AG04450 (cell line): ENCODE measurements at regions not wholly inside any gene's neighbourhood (a gene's known extent, or its start where the extent isn't known, plus 50 kb on each side); places are given as distances from the start of the nearest gene placed in this dataset.
"Not testable (repeated sequence)": the region's sequence is repeated elsewhere in the genome, so short reads cannot be mapped to it uniquely, and the experiment has no call there.

Experiments
- CTCF ChIA-PET: fragments of 300-600, 350-600 bp; formaldehyde crosslinking; extraction: SDS; loops from one replicate; lab custom pipeline; 2022; ENCODE audit warnings: antibody characterized with exemption, inconsistent platforms; lab: Charles Lee
- POLR2A ChIA-PET: fragments of 350-600 bp; formaldehyde crosslinking; extraction: SDS; loops from one replicate; lab custom pipeline; 2021; ENCODE audit warnings: antibody characterized with exemption, inconsistent platforms; lab: Yijun Ruan, JAX
- DNase-seq: peaks from one replicate; pipeline ENCODE4 v3.0.0-alpha.2; 2011; ENCODE audit warnings: low read depth, low spot score
- H3K27ac ChIP-seq: one replicate; pipeline ENCODE4 v1.5.1; 2012; ENCODE audit warnings: low read depth, low read length, control low read depth
- H3K27me3 ChIP-seq: one replicate; pipeline ENCODE4 v1.6.0; 2012; ENCODE audit warnings: low read length; ENCODE audit not compliant: control insufficient read depth, insufficient read depth
- H3K4me3 ChIP-seq: 2 replicates; pipeline ENCODE4 v1.5.1; 2011; ENCODE audit warnings: mild to moderate bottlenecking, low read depth, low read length, control low read depth
- H3K9me3 ChIP-seq: 2 replicates; pipeline ENCODE4 v1.5.1; 2012; ENCODE audit warnings: low read length; ENCODE audit not compliant: control insufficient read depth, insufficient read depth
- TF ChIP-seq, protein P1 (sequence below): IDR thresholded peaks from 2 replicates; pipeline ENCODE4 v1.5.1; 2011; ENCODE audit warnings: low read depth, low read length, control low read depth, inconsistent platforms

DNA sequence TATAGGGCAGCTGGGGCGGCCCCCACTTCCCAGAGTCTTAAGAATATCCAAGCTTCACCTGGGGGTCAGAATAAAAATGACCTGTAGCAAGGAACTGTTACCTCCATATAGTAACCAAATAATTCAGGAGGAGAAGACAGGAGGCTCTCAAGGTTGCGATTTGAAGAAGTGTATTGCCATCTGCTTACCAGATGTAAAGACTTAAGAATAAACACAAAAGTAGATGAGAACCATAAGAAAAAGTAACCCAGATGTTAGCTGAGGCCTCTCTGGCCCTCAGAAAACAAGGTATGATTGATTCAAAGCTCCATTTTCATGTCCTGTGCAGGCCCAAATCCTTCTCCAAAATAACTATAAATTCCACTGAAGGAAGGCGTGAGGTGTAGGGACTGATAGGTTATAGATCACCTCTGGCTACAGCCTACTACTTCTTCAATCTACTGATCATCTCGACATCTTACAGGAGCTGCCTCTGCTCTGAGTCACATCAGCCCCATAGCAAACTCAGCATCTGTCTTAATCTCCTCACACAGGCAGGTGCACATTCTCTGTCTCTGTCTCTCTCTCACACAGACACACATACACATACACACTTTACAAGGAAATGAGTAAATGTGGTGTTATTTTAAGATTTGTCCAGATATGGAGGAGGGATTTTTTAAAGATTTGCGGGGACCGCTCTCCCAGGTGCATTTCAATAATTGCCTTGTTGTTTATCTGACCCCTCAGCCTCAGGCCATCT is 193.9 kb upstream of the EDNRA start:
- TF ChIP-seq, protein P1, sequence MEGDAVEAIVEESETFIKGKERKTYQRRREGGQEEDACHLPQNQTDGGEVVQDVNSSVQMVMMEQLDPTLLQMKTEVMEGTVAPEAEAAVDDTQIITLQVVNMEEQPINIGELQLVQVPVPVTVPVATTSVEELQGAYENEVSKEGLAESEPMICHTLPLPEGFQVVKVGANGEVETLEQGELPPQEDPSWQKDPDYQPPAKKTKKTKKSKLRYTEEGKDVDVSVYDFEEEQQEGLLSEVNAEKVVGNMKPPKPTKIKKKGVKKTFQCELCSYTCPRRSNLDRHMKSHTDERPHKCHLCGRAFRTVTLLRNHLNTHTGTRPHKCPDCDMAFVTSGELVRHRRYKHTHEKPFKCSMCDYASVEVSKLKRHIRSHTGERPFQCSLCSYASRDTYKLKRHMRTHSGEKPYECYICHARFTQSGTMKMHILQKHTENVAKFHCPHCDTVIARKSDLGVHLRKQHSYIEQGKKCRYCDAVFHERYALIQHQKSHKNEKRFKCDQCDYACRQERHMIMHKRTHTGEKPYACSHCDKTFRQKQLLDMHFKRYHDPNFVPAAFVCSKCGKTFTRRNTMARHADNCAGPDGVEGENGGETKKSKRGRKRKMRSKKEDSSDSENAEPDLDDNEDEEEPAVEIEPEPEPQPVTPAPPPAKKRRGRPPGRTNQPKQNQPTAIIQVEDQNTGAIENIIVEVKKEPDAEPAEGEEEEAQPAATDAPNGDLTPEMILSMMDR, result no peak
- H3K4me3 ChIP-seq, result no peak overlapping the region
- peak; percentile 15 for DNase-seq
- no peaks in the 10 kb centered on the region for H3K27me3 ChIP-seq
- ChIA-PET POLR2A (no interaction called here), CTCF (no interaction called here)
- H3K9me3 ChIP-seq, result no peaks in the 10 kb centered on the region
- no peak overlapping the region for H3K27ac ChIP-seq

DNA sequence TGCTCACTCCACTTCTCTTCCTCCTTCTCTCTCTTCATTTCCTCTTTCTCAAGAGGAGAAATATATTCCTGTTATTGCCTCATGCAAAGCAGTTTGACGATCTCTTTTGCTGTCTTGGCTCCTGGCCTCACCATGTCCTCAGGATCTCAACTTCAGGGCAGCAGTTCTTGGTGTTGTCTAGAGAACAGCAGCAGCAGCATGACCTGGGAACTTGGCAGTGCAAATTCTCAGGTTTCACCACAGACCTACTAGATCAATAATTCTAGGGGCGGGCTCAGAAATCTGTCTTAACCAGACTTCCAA is 193.4 kb upstream of the EDNRA start:
- TF ChIP-seq, protein P1, result no peak
- POLR2A ChIA-PET, result no interaction called here
- Histone ChIP-seq H3K9me3 (no peaks in the 10 kb centered on the region), H3K27ac (no peak overlapping the region), H3K27me3 (no peaks in the 10 kb centered on the region), H3K4me3 (no peak overlapping the region)
- CTCF ChIA-PET, result no interaction called here
- DNase-seq, result no peak

DNA sequence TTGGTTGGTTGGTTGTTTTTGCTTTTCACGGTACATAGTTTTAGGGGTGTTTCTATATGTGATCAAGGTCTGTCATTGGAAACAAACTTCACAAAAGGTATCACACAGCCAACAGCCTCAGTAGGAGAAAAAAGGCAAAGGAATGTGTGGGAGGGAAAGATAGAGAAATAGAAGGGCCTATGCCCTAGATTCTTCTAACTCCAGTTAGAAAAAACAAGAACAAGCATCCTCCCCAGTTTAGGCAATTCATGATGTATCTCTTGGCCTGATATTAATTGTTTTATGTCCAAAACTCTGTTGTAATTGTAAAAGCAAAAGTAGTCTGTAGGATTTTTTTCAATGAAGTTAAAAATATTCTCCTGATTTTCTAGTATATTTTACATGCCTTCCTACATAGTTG is 192.4 kb upstream of the EDNRA start:
- CTCF ChIA-PET, result no interaction called here
- no peak overlapping the region for H3K27ac ChIP-seq
- TF ChIP-seq, protein P1, result no peak
- no peaks in the 10 kb centered on the region for H3K27me3 ChIP-seq
- POLR2A ChIA-PET, result no interaction called here
- H3K4me3 ChIP-seq, result no peak overlapping the region
- no peak for DNase-seq
- H3K9me3 ChIP-seq, result no peaks in the 10 kb centered on the region

DNA sequence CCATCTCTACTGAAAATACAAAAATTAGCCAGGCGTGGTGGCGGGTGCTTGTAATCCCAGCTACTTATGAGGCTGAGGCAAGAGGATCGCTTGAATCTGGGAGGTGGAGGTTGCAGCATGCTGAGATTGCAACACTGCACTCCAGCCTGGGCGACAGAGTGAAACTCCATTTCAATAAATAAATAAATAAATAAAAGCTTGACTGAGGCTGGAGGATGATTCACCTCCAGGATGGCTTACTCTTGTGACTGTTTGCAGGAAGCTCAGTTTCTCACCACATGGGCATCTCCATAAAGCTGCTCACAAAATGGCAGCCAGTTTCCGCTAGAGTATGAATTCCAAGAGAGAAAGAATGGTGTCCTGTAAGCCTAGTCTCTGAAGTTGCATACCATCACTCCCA is 191.7 kb upstream of the EDNRA start:
- ChIA-PET CTCF (interaction anchor here (0.5 kb wide), 1 partner anchor 228 kb away, joined by 5 read pairs; no protein-coding TSS in a partner anchor), POLR2A (no interaction called here)
- TF ChIP-seq, protein P1, result no peak
- DNase-seq, result no peak
- Histone ChIP-seq H3K9me3 (no peaks in the 10 kb centered on the region), H3K27ac (no peak overlapping the region), H3K27me3 (no peaks in the 10 kb centered on the region), H3K4me3 (no peak overlapping the region)

DNA sequence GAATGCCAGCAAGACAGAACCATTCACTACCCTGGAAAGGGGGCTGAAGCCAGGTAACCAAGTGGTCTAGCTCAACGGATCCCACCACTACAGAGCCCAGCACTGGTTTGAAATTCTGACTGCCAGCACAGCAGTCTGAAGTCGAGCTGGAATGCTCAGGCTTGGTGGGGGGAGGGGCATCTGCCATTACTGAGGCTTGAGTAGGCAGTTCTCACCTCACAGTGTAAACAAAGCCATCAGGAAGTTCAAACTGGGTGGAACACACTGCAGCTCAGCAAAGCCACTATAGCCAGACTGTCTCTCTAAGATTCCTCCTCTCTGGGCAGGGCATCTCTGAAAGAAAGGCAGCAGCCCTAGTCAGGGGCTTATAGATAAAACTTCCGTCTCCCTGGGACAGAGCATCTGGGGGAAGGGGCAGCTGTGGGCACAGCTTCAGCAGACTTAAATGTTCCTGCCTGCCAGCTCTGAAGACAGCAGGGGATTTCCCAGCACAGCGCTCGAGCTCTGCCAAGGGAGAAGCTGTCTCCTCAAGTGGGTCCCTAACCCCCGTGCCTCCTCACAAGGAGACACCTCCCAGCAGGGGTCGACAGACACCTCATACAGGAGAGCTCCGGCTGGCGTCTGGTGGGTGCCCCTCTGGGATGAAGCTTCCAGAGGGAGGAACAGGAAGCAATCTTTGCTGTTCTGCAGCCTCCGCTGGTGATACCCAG is 188.1 kb upstream of the EDNRA start:
- DNase-seq, H3K27me3 ChIP-seq, H3K27ac ChIP-seq, H3K4me3 ChIP-seq, CTCF ChIA-PET, H3K9me3 ChIP-seq, POLR2A ChIA-PET: not testable (repeated sequence)

DNA sequence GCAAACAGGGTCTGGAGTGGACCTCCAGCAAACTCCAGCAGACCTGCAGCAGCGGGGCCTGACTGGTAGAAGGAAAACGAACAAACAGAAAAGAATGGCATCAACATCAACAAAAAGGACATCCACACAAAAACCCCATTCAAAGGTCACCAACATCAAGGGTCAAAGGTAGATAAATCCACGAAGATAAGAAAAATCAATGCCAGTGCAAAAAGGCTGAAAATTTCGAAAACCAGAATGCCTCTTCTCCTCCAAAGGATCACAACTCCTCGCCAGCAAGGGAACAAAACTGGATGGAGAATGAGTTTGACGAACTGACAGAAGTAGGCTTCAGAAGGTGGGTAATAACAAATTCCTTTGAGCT is 187.6 kb upstream of the EDNRA start:
- H3K27me3 ChIP-seq, H3K27ac ChIP-seq, H3K9me3 ChIP-seq, H3K4me3 ChIP-seq, DNase-seq, CTCF ChIA-PET, POLR2A ChIA-PET: not testable (repeated sequence)
